ENCODE measurements at regions not wholly inside any gene's neighbourhood (a gene's known extent, or its start where the extent isn't known, plus 50 kb on each side); places are given as distances from the start of the nearest gene placed in this dataset.

- H3K4ac ChIP-seq (replicated peaks; ENCODE audit: insufficient read length, low read depth, low read length) = no peak overlapping the region
- no peak overlapping the region for H2BK20ac ChIP-seq (ENCODE audit: low read length)
- H2BK15ac ChIP-seq (ENCODE audit: low read length) = no peak overlapping the region
- H4K5ac ChIP-seq (ENCODE audit: insufficient read length, low read depth, low read length) = no peak overlapping the region
- H3K18ac ChIP-seq (ENCODE audit: extremely low read depth, low read length) = no peak overlapping the region
- no peak overlapping the region for H2BK5ac ChIP-seq (ENCODE audit: low read depth, low read length)
- H3K14ac ChIP-seq (ENCODE audit: insufficient read length) = no peak overlapping the region
- no peak overlapping the region for H2BK12ac ChIP-seq (ENCODE audit: low read depth, low read length)
- H3K79me1 ChIP-seq (ENCODE audit: low read depth, low read length) = no peaks in the 10 kb centered on the region
- no peaks in the 10 kb centered on the region for H4K20me1 ChIP-seq (replicated peaks in 1 of 2; ENCODE audit: control insufficient read depth in 1 of 2, insufficient read depth in 2 of 2, low read length in 2 of 2)
- no peaks in the 10 kb centered on the region for H3K79me2 ChIP-seq (ENCODE audit: control insufficient read depth in 1 of 2, insufficient read depth in 2 of 2, low read length in 2 of 2)
- H3K27ac ChIP-seq (ENCODE audit: low read depth, low read length) = no peak overlapping the region
- no peak overlapping the region for H3K4me2 ChIP-seq (ENCODE audit: insufficient read depth in 1 of 2, low read depth in 2 of 2, low read length in 2 of 2)
- no peaks in the 10 kb centered on the region for H3K23me2 ChIP-seq (ENCODE audit: low read depth, low read length)
- no peak overlapping the region for H2AK5ac ChIP-seq (ENCODE audit: low read depth, low read length)
- H4K8ac ChIP-seq (ENCODE audit: extremely low read depth, insufficient read depth, low read length) = no peak overlapping the region
- no peak overlapping the region for H3K56ac ChIP-seq (replicated peaks; ENCODE audit: insufficient read length, low read depth, low read length)
- H3K9ac ChIP-seq (replicated peaks in 1 of 4; ENCODE audit: extremely low read depth in 1 of 4, low read depth in 3 of 4, low read length in 3 of 4) = no peak overlapping the region
- H4K91ac ChIP-seq (replicated peaks; ENCODE audit: insufficient read length, low read length) = no peak overlapping the region
- WGBS, 2 experiments (ENCODE audit: extremely low coverage in 1 of 2, insufficient coverage in 1 of 2, insufficient read length in 1 of 2, insufficient replicate concordance in 2 of 2, low coverage in 1 of 2, low lambda C conversion rate in 2 of 2, missing lambda C conversion rate in 1 of 2) = 90% methylated on average over 5 of the region's 5 CpGs; no CpG with 5 or more reads in 1 of the 2 experiments
- ChIA-PET CTCF (ENCODE audit: partially characterized antibody) (interaction anchor here (0.7 kb wide), 1 partner anchor 708 kb away, joined by 3 read pairs; no protein-coding TSS in a partner anchor), POLR2A (ENCODE audit: partially characterized antibody) (no interaction called here)
- no peak overlapping the region for H3K23ac ChIP-seq (ENCODE audit: insufficient read length)
- H3K9me3 ChIP-seq (ENCODE audit: insufficient read depth in 2 of 2, low read depth in 1 of 2, low read length in 1 of 2) = no peaks in the 10 kb centered on the region
- no peak overlapping the region for H2BK120ac ChIP-seq (replicated peaks; ENCODE audit: low read depth, low read length)
- DNase-seq (ENCODE audit: low read depth in 1 of 2, low spot score in 2 of 2) = no peak
- H3K4me1 ChIP-seq (replicated peaks in 1 of 4; ENCODE audit: control insufficient read depth in 3 of 4, insufficient read depth in 4 of 4, low read length in 3 of 4) = no peaks in the 10 kb centered on the region
- no peak overlapping the region for H3K4me3 ChIP-seq (ENCODE audit: extremely low read depth in 1 of 4, insufficient read depth in 2 of 4, low read depth in 3 of 4, low read length in 4 of 4)
- H3K27me3 ChIP-seq (replicated peaks in 1 of 4; ENCODE audit: control insufficient read depth in 3 of 4, extremely low read depth in 1 of 4, insufficient read depth in 3 of 4, low read length in 3 of 4) = no peaks in the 10 kb centered on the region
- H2AFZ ChIP-seq (ENCODE audit: low read length) = no peak overlapping the region
- H3K36me3 ChIP-seq (ENCODE audit: control insufficient read depth in 2 of 4, insufficient read depth in 4 of 4, low read length in 3 of 4) = no peaks in the 10 kb centered on the region
- FAIRE-seq = no peak
- no peak for TF ChIP-seq ATF2 (IDR thresholded peaks at IDR 0.05; ENCODE audit: low read length)
- no peak for TF ChIP-seq ZNF274 (IDR thresholded peaks at IDR 0.05; ENCODE audit: borderline replicate concordance, extremely low read depth, low read length)
- no peak for TF ChIP-seq NANOG (IDR thresholded peaks at IDR 0.05; ENCODE audit: insufficient read depth, low read depth, low read length, poor library complexity, severe bottlenecking)
- TF ChIP-seq POLR2A (IDR thresholded peaks at IDR 0.05; ENCODE audit: control extremely low read depth in 1 of 2, low read depth in 2 of 2, low read length in 2 of 2) = no peak
- no peak for TF ChIP-seq SIRT6 (IDR thresholded peaks at IDR 0.05; ENCODE audit: low read length)
- TF ChIP-seq PHF8 (conservative IDR thresholded peaks at IDR 0.05; ENCODE audit: low read depth, low read length) = no peak
Observed at GRCh38 chr3:54028372-54028771, 94.0 kb upstream of the CACNA2D3 start.

Measured in H1 (cell line).